Caco-2 (cell line): ENCODE measurements at regions not wholly inside any gene's neighbourhood (a gene's known extent, or its start where the extent isn't known, plus 50 kb on each side); places are given as distances from the start of the nearest gene placed in this dataset.

ENCODE experiments used
- BruUV-seq: library from RNA; stranded (reverse); fragments of 400-500 nt; replicated peaks from 2 replicates; lab custom pipeline; 2021; lab: Mats Ljungman, UMichigan
- CTCF ChIA-PET: fragments of 300-600 bp; sonication (Branson Sonifier 250); formaldehyde crosslinking; loops from one replicate; lab custom pipeline; 2022; ENCODE audit warnings: antibody characterized with exemption; lab: Charles Lee
- POLR2A ChIA-PET: fragments of 300-600 bp; sonication (Branson Sonifier 250); formaldehyde crosslinking; loops from one replicate; lab custom pipeline; 2022; ENCODE audit warnings: antibody characterized with exemption; lab: Charles Lee
- DNase-seq, 2 experiments: peaks; one replicate each; pipeline versions ENCODE4 v3.0.0 to v3.0.0-alpha.2; 2020 to 2022
- H3K27me3 ChIP-seq: replicated peaks from 2 replicates; pipeline ENCODE4 v1.6.0; 2011; ENCODE audit warnings: low read length; ENCODE audit not compliant: control insufficient read depth, insufficient read depth
- H3K36me3 ChIP-seq: 2 replicates; pipeline ENCODE4 v1.5.1; 2011; ENCODE audit warnings: low read length; ENCODE audit not compliant: control insufficient read depth, insufficient read depth
- H3K4me1 ChIP-seq: fragments of 250-450 bp; sonication (Bioruptor Pico); 2 replicates; pipeline ENCODE4 v1.5.1; 2020; ENCODE audit warnings: mild to moderate bottlenecking
- H3K4me3 ChIP-seq: 2 replicates; pipeline ENCODE4 v1.5.1; 2011; ENCODE audit warnings: low read depth, mild to moderate bottlenecking, control low read depth, low read length
- H3K9me3 ChIP-seq: fragments of 250-450 bp; sonication (Bioruptor Pico); 2 replicates; pipeline ENCODE4 v1.5.1; 2020; ENCODE audit warnings: mild to moderate bottlenecking, moderate library complexity
- H3K27ac Mint-ChIP-seq: one replicate; pipeline ENCODE4 v1.8.0; 2022; ENCODE audit warnings: mixed read lengths; ENCODE audit not compliant: unreplicated experiment
- H3K27me3 Mint-ChIP-seq: one replicate; pipeline ENCODE4 v1.8.0; 2022; ENCODE audit warnings: mixed read lengths; ENCODE audit not compliant: insufficient read depth, unreplicated experiment
- H3K36me3 Mint-ChIP-seq: one replicate; pipeline ENCODE4 v1.8.0; 2022; ENCODE audit warnings: mild to moderate bottlenecking, mixed read lengths; ENCODE audit not compliant: insufficient read depth, unreplicated experiment
- H3K4me1 Mint-ChIP-seq: one replicate; pipeline ENCODE4 v1.8.0; 2022; ENCODE audit warnings: low read depth, mixed read lengths; ENCODE audit not compliant: unreplicated experiment
- H3K4me3 Mint-ChIP-seq: one replicate; pipeline ENCODE4 v1.8.0; 2022; ENCODE audit warnings: mild to moderate bottlenecking, moderate library complexity, mixed read lengths; ENCODE audit not compliant: unreplicated experiment
- H3K9me3 Mint-ChIP-seq: one replicate; pipeline ENCODE4 v1.8.0; 2022; ENCODE audit warnings: mixed read lengths; ENCODE audit not compliant: unreplicated experiment
- CTCF ChIP-seq, 2 experiments: fragments of 200-600 bp in 1 of 2; IDR thresholded peaks; 1 replicate in 1 of 2; 2 replicates in 1 of 2; pipeline versions ENCODE4 v1.5.1 to v1.8.0; 2011 to 2022; ENCODE audit warnings: antibody characterized with exemption in 1 of 2, control low read depth in 1 of 2, inconsistent platforms in 1 of 2, low read depth in 1 of 2, low read length in 1 of 2, mild to moderate bottlenecking in 1 of 2, moderate library complexity in 1 of 2; ENCODE audit not compliant: insufficient read depth in 1 of 2, severe bottlenecking in 1 of 2, unreplicated experiment in 1 of 2
- intact Hi-C: fragments of 100-400 bp; cut with micrococcal nuclease; formaldehyde crosslinking; loops from one replicate; pipeline ENCODE4 v1.10.0; 2022; ENCODE audit not compliant: unreplicated experiment

- intact Hi-C loops, result no loop called here
- no peak for DNase-seq
- no peaks in the 10 kb centered on the region for H3K4me1 ChIP-seq
- ChIA-PET CTCF (no interaction called here), POLR2A (no interaction called here)
- no peaks in the 10 kb centered on the region for H3K9me3 ChIP-seq
- Mint-ChIP-seq H3K27ac (no peak overlapping the region), H3K4me1 (no peaks in the 10 kb centered on the region), H3K9me3 (no peaks in the 10 kb centered on the region), H3K27me3 (no peaks in the 10 kb centered on the region), H3K36me3 (no peaks in the 10 kb centered on the region), H3K4me3 (no peak overlapping the region)
- H3K27me3 ChIP-seq, result no peaks in the 10 kb centered on the region
- no peaks in the 10 kb centered on the region for H3K36me3 ChIP-seq
- no TSS peak for BruUV-seq
- no peak overlapping the region for H3K4me3 ChIP-seq
- TF ChIP-seq CTCF (IDR thresholded peaks at IDR 0.05; ENCODE audit: insufficient read depth in 1 of 2, low read depth in 1 of 2, low read length in 1 of 2, severe bottlenecking in 1 of 2, unreplicated experiment in 1 of 2), result no peak
Observed at GRCh38 chr1:62377043-62377562, 57.9 kb upstream of the KANK4 start.

GRCh38 chr1:62380181-62380580 is 56.7 kb upstream of the USP1 start:
- Mint-ChIP-seq H3K27me3 (no peaks in the 10 kb centered on the region), H3K9me3 (no peaks in the 10 kb centered on the region), H3K36me3 (no peaks in the 10 kb centered on the region), H3K4me3 (no peak overlapping the region), H3K27ac (no peak overlapping the region), H3K4me1 (peaks cover 11% of the 10 kb centered on the region)
- Histone ChIP-seq H3K9me3 (no peaks in the 10 kb centered on the region), H3K27me3 (no peaks in the 10 kb centered on the region), H3K4me1 (peaks cover 17% of the 10 kb centered on the region), H3K4me3 (no peak overlapping the region), H3K36me3 (no peaks in the 10 kb centered on the region)
- BruUV-seq, result no TSS peak
- CTCF ChIA-PET, result no interaction called here
- POLR2A ChIA-PET, result no interaction called here
- no peak for TF ChIP-seq CTCF (IDR thresholded peaks at IDR 0.05; ENCODE audit: insufficient read depth in 1 of 2, low read depth in 1 of 2, low read length in 1 of 2, severe bottlenecking in 1 of 2, unreplicated experiment in 1 of 2)
- no peak for DNase-seq
- intact Hi-C loops, result no loop called here

GRCh38 chr1:62381831-62382657 is 54.8 kb upstream of the USP1 start:
- no peak for DNase-seq
- CTCF ChIA-PET, result no interaction called here
- no peaks in the 10 kb centered on the region for H3K27me3 Mint-ChIP-seq

More at GRCh38 chr1:62381831-62382657, 54.8 kb upstream of the USP1 start:
- Histone ChIP-seq H3K4me3 (no peak overlapping the region), H3K36me3 (no peaks in the 10 kb centered on the region), H3K4me1 (peaks cover 32% of the 10 kb centered on the region), H3K9me3 (no peaks in the 10 kb centered on the region), H3K27me3 (no peaks in the 10 kb centered on the region)
- BruUV-seq, result no TSS peak
- Mint-ChIP-seq H3K4me3 (no peak overlapping the region), H3K4me1 (peaks cover 11% of the 10 kb centered on the region), H3K9me3 (no peaks in the 10 kb centered on the region), H3K36me3 (no peaks in the 10 kb centered on the region), H3K27ac (no peak overlapping the region)
- intact Hi-C loops, result no loop called here
- POLR2A ChIA-PET, result no interaction called here
- no peak for TF ChIP-seq CTCF (IDR thresholded peaks at IDR 0.05; ENCODE audit: insufficient read depth in 1 of 2, low read depth in 1 of 2, low read length in 1 of 2, severe bottlenecking in 1 of 2, unreplicated experiment in 1 of 2)
